Tibial artery (tissue), 4 donors: ENCODE measurements at regions not wholly inside any gene's neighbourhood (a gene's known extent, or its start where the extent isn't known, plus 50 kb on each side); places are given as distances from the start of the nearest gene placed in this dataset.

Source experiments
- DNase-seq, 2 donors: peaks; one replicate each; pipeline ENCODE4 v3.0.0-alpha.2; 2019
- H3K27ac ChIP-seq, 2 donors: fragments of 200-600 bp; sonication (generic) in 1 of 2; 1 replicate in 1 of 2; 2 replicates in 1 of 2; pipeline ENCODE4 v1.5.1; 2018 to 2019; ENCODE audit warnings: mild to moderate bottlenecking in 1 of 2
- H3K27me3 ChIP-seq, 2 donors: fragments of 200-600 bp; sonication (generic) in 1 of 2; one replicate each; pipeline versions ENCODE4 v1.5.1 to v1.6.0; 2016 to 2019
- H3K36me3 ChIP-seq, 3 donors: fragments of 200-600 bp; sonication (generic) in 2 of 3; one replicate each; pipeline ENCODE4 v1.5.1; 2016 to 2019; ENCODE audit warnings: mild to moderate bottlenecking in 2 of 3
- H3K4me1 ChIP-seq, 4 donors: fragments of 200-600 bp; sonication (generic) in 2 of 4; 1 replicate in 3 of 4; 2 replicates in 1 of 4; pipeline ENCODE4 v1.5.1; 2016 to 2019
- H3K4me3 ChIP-seq, 2 donors: fragments of 200-600 bp; sonication (generic) in 1 of 2; 1 replicate in 1 of 2; 2 replicates in 1 of 2; pipeline ENCODE4 v1.5.1; 2018 to 2019; ENCODE audit warnings: mild to moderate bottlenecking in 2 of 2
- H3K9me3 ChIP-seq, 3 donors: fragments of 200-600 bp; sonication (generic) in 1 of 3; one replicate each; pipeline ENCODE4 v1.5.1; 2016 to 2019
- CTCF ChIP-seq, 2 experiments: fragments of 200-600 bp in 1 of 2; fragments of 450-650 bp in 1 of 2; IDR thresholded peaks; one replicate each; pipeline ENCODE4 v1.5.1; 2017 to 2019; ENCODE audit warnings: antibody characterized with exemption in 2 of 2, mild to moderate bottlenecking in 1 of 2, moderate library complexity in 1 of 2
- intact Hi-C: fragments of 100-400 bp; cut with DNase I; formaldehyde crosslinking; loops from one replicate; pipeline ENCODE4 v1.15.0; 2023; ENCODE audit warnings: low total_unique reads

DNA sequence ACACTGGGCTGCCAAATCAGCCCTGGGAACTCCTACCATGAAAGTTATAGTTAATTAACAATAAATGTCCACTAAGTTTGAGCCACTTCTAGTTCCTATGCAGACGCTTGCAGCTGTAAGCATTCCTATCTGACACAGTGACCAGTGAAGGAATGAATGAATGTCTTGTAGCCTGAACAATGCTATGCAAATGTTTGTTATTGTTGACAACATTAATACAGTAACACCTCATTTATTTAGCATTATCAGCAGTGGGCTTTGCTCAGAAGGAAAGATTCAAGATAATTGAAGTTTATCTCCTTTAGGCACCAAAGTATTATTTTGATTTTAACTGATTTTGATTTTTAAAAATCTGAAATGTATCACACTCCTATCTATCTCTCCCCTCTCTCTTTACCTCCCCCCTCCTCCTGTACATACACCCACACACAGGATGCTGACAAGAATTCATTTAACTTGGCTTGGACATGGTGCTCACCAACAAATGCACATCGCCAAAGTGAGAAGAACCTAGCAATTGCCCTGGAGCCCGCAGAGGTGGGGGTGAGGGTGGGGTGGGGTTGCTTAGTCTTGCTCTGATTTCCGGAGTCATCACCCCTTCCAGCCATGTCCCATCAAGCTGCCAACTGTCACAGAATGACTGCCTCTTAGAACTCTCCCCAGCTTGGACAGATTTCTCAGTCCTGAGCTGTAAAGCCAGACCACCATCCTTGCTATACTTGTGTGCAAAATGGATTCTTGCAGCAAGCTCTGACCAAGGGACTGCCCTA is 215.3 kb upstream of the CSF3R start:
- no peaks in the 10 kb centered on the region for H3K36me3 ChIP-seq
- H3K4me3 ChIP-seq = no peak overlapping the region
- no peaks in the 10 kb centered on the region for H3K4me1 ChIP-seq
- H3K27me3 ChIP-seq = peaks cover 0 to 50% of the 10 kb centered on the region in 2 donors
- no peaks in the 10 kb centered on the region for H3K9me3 ChIP-seq
- DNase-seq = no peak
- no peak for TF ChIP-seq CTCF (IDR thresholded peaks at IDR 0.05)
- no peak overlapping the region for H3K27ac ChIP-seq
- intact Hi-C loops = no loop called here

DNA sequence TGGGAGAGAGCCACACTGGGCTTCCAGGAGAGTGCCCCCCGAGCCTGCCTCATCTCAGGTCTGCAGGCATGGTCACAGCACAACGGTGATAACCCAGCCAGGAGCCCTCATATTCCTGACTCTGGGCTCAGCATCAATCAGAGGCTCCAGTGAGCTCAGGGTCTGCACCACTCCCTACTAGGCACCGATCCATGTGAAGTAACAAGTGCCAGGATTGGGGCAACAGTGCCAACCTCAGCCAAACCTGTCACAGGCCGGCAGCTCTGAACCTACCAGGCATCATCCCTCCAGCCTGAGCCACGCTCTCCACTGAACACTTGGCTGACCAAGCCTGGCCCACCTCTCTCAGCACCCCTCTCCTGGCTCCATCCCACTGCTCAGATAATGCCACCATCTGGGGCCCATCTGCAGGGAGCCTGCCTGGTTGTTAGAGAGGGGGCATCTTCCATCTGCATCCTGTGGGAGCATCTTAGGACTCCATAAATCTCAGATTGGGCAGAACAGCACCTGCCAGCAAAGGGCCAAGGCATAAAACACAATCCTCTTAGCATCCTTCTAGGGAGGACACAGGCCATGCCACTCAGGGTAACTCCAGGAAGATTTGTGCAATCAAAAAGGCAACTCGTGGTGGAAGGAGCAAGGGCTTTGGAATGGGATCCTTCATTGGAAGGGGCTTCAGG is 213.7 kb upstream of the CSF3R start:
- intact Hi-C loops = no loop called here
- Histone ChIP-seq H3K9me3 (no peaks in the 10 kb centered on the region), H3K4me3 (no peak overlapping the region), H3K4me1 (no peaks in the 10 kb centered on the region), H3K36me3 (no peaks in the 10 kb centered on the region), H3K27me3 (peaks cover 0 to 54% of the 10 kb centered on the region in 2 donors), H3K27ac (no peak overlapping the region)
- TF ChIP-seq CTCF (IDR thresholded peaks at IDR 0.05) = no peak
- DNase-seq = peak in 1 of 2 donors; percentile 31

GRCh38 chr1:36693603-36694002 is 210.9 kb upstream of the CSF3R start:
- peak in 1 of 2 donors; percentile 15 for DNase-seq

GRCh38 chr1:36693161-36693525 is 210.4 kb upstream of the CSF3R start:
- peak in 1 of 2 donors; percentile 19 for DNase-seq
- Histone ChIP-seq H3K36me3 (no peaks in the 10 kb centered on the region), H3K27ac (no peak overlapping the region), H3K4me1 (no peaks in the 10 kb centered on the region), H3K4me3 (no peak overlapping the region), H3K27me3 (peaks cover 0 to 51% of the 10 kb centered on the region in 2 donors), H3K9me3 (no peaks in the 10 kb centered on the region)
- no peak for TF ChIP-seq CTCF (IDR thresholded peaks at IDR 0.05)
- intact Hi-C loops = no loop called here

More at GRCh38 chr1:36693603-36694002, 210.9 kb upstream of the CSF3R start:
- peaks cover 0 to 50% of the 10 kb centered on the region in 2 donors for H3K27me3 ChIP-seq
- no peaks in the 10 kb centered on the region for H3K36me3 ChIP-seq
- intact Hi-C loops = no loop called here
- no peaks in the 10 kb centered on the region for H3K4me1 ChIP-seq
- no peaks in the 10 kb centered on the region for H3K9me3 ChIP-seq
- TF ChIP-seq CTCF (IDR thresholded peaks at IDR 0.05) = no peak
- no peak overlapping the region for H3K4me3 ChIP-seq
- no peak overlapping the region for H3K27ac ChIP-seq

DNA sequence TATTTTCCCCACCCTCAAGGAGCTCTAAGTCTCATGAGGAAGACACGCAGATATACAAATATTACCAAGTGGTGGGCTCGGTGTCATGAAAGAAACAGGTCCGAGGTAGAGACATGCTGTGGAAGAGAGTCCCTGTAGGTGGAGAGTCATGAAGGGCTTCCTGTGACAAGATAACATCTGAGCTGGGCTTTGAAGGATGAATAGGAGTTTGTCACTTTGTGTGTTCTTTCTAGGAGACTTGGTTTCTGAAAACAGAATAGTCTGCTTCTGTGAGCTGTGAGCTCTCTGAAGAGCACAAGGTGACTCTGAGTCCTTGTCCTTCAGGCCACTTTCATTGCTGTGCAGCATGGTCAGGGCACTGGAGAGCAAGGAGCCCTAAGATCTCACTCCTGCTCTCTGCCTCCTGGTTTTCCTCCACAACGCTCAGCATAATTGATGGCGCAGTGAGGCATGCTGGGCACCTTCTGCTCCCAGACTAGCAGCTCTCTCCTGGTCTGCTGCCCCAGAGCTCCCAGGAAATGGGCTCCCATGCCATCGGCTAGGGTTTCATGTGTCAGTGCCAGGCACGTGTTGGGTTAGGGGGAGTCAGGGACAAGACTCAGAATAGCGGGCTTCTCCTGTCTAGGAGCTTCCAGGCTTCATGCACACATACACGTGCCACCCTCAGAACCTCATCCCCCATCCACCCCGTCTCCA is 209.9 kb upstream of the CSF3R start:
- H3K4me3 ChIP-seq = no peak overlapping the region
- H3K27ac ChIP-seq = no peak overlapping the region
- no peaks in the 10 kb centered on the region for H3K4me1 ChIP-seq
- intact Hi-C loops = no loop called here
- DNase-seq = peak in 1 of 2 donors; percentile 41
- no peaks in the 10 kb centered on the region for H3K36me3 ChIP-seq
- H3K9me3 ChIP-seq = no peaks in the 10 kb centered on the region
- H3K27me3 ChIP-seq = peaks cover 0 to 56% of the 10 kb centered on the region in 2 donors
- no peak for TF ChIP-seq CTCF (IDR thresholded peaks at IDR 0.05)
